ENCODE measurements at regions not wholly inside any gene's neighbourhood (a gene's known extent, or its start where the extent isn't known, plus 50 kb on each side); places are given as distances from the start of the nearest gene placed in this dataset.

GRCh38 chr17:77905266-77905665 lies 53.2 kb upstream of the TNRC6C start:
- no peak for TF ChIP-seq CUX1 (CRISPR knock-in tag; IDR thresholded peaks at IDR 0.05)
- TF ChIP-seq ETV5 (CRISPR knock-in tag; IDR thresholded peaks at IDR 0.05; ENCODE audit: low read depth): no peak
